ENCODE measurements at regions not wholly inside any gene's neighbourhood (a gene's known extent, or its start where the extent isn't known, plus 50 kb on each side); places are given as distances from the start of the nearest gene placed in this dataset.

DNA sequence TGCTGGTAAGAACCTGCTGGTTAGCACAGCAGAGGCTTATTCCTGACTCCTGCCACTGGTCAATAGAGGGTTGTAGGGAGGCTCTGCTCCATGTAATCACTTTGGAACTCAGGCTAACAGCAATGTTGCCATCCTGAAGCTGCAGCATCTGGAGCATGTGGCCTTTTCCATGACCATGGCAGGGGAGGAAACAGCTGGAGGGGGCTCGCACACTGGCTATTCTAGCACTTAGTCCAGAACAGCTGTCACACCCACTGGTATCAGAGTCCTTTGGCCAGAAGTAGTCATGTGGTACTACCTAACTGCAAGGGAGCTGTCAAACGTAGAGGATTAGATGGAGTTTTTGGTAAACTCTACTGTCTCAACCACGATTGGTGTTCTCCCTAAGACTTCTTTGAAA, 450.0 kb downstream of the RPS24 start:
- Histone ChIP-seq H3K9ac (ENCODE audit: insufficient read depth in 1 of 2, low read length in 2 of 2) (no peak overlapping the region), H3K4me3 (no peak overlapping the region)
- WGBS, 2 donors = 68 to 82% methylated on average over 3 of the region's 3 CpGs

DNA sequence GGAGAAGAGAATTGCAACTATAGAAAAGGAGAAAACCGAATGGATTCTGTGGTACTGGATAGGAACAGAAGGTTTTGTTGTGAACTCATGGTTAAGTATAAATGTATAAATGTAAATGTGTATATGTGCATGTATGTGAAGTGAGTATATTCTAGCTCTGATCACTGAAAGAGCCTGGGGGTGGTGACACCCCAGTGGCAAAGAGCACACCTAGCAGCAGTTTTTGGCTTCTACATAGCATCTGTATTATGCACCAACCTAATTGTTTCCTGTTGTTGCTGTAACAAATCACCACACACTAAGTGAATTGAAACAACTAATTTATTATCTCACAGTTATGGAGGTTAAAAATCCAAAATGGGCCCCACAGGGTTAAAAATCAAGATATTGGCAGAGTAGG, 455.4 kb downstream of the RPS24 start:
- no peak for DNase-seq
- WGBS, 2 donors = 72 to 77% methylated on average over 1 of the region's 1 CpG
- Histone ChIP-seq H3K4me3 (no peak overlapping the region), H3K4me1 (ENCODE audit: control insufficient read depth in 5 of 5, insufficient read depth in 5 of 5, low read length in 5 of 5) (peaks cover 0 to 3% (median 0%) of the 10 kb centered on the region in 5 donors), H3K9ac (ENCODE audit: insufficient read depth in 1 of 2, low read length in 2 of 2) (no peak overlapping the region), H3K9me3 (ENCODE audit: control insufficient read depth in 4 of 4, insufficient read depth in 3 of 4, low read length in 3 of 4) (peaks cover 0 to 13% (median 6%) of the 10 kb centered on the region in 4 donors), H3K27ac (ENCODE audit: low read depth in 1 of 2, low read length in 1 of 2) (no peak overlapping the region), H3K27me3 (ENCODE audit: control insufficient read depth in 3 of 3, insufficient read depth in 3 of 3, low read length in 2 of 3) (no peaks in the 10 kb centered on the region), H3K36me3 (ENCODE audit: control insufficient read depth in 4 of 4, insufficient read depth in 4 of 4, low read length in 4 of 4) (no peaks in the 10 kb centered on the region)
- TF ChIP-seq CTCF (IDR thresholded peaks at IDR 0.05; ENCODE audit: control extremely low read depth, extremely low read depth) = no peak
- ATAC-seq (ENCODE audit: insufficient read depth, low FRiP score) = no peak

More for the DNA sequence above, 450.0 kb downstream of the RPS24 start:
- Histone ChIP-seq H3K4me1 (ENCODE audit: control insufficient read depth in 5 of 5, insufficient read depth in 5 of 5, low read length in 5 of 5) (peaks cover 0 to 3% (median 0%) of the 10 kb centered on the region in 5 donors), H3K9me3 (ENCODE audit: control insufficient read depth in 4 of 4, insufficient read depth in 3 of 4, low read length in 3 of 4) (no peaks in the 10 kb centered on the region), H3K27ac (ENCODE audit: low read depth in 1 of 2, low read length in 1 of 2) (no peak overlapping the region), H3K36me3 (ENCODE audit: control insufficient read depth in 4 of 4, insufficient read depth in 4 of 4, low read length in 4 of 4) (no peaks in the 10 kb centered on the region), H3K27me3 (ENCODE audit: control insufficient read depth in 3 of 3, insufficient read depth in 3 of 3, low read length in 2 of 3) (no peaks in the 10 kb centered on the region)
- ATAC-seq (ENCODE audit: insufficient read depth, low FRiP score) (no peak), DNase-seq (no peak)
- TF ChIP-seq CTCF (IDR thresholded peaks at IDR 0.05; ENCODE audit: control extremely low read depth, extremely low read depth) = no peak

GRCh38 chr10:78491812-78492211, 458.1 kb downstream of the RPS24 start:
- no peak for ATAC-seq (ENCODE audit: insufficient read depth, low FRiP score)

More at GRCh38 chr10:78491812-78492211, 458.1 kb downstream of the RPS24 start:
- no peak for DNase-seq
- Histone ChIP-seq H3K36me3 (ENCODE audit: control insufficient read depth in 4 of 4, insufficient read depth in 4 of 4, low read length in 4 of 4) (no peaks in the 10 kb centered on the region), H3K9ac (ENCODE audit: insufficient read depth in 1 of 2, low read length in 2 of 2) (no peak overlapping the region), H3K27me3 (ENCODE audit: control insufficient read depth in 3 of 3, insufficient read depth in 3 of 3, low read length in 2 of 3) (no peaks in the 10 kb centered on the region), H3K4me1 (ENCODE audit: control insufficient read depth in 5 of 5, insufficient read depth in 5 of 5, low read length in 5 of 5) (peaks cover 0 to 3% (median 0%) of the 10 kb centered on the region in 5 donors), H3K27ac (ENCODE audit: low read depth in 1 of 2, low read length in 1 of 2) (no peak overlapping the region), H3K4me3 (no peak overlapping the region), H3K9me3 (ENCODE audit: control insufficient read depth in 4 of 4, insufficient read depth in 3 of 4, low read length in 3 of 4) (peaks cover 0 to 13% (median 6%) of the 10 kb centered on the region in 4 donors)
- no peak for TF ChIP-seq CTCF (IDR thresholded peaks at IDR 0.05; ENCODE audit: control extremely low read depth, extremely low read depth)
- WGBS, 2 donors = 73 to 82% methylated on average over 5 of the region's 5 CpGs

Measured in lung (tissue), 11 donors.